ENCODE measurements at regions not wholly inside any gene's neighbourhood (a gene's known extent, or its start where the extent isn't known, plus 50 kb on each side); places are given as distances from the start of the nearest gene placed in this dataset.

DNA sequence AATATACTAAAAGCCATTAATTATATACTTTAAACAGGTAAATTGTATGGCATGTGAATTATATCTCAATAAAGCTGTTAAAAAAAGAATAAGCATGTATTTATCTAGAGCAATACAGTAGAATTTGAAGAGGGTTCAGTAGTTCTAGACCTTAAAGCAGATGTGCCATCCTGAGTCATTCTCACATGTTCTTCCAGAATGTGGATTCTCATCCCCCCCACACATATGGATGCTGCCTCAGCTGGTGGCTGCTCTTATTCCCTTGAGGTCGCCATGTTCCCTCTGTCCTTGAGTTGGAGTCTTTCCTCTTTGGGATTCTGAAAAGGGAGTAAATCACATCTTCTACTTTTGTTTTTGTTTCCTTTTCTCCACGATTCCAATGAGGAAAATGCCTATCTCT, 321.3 kb downstream of the AEBP2 start:
- no peak for TF ChIP-seq POLR2AphosphoS5 (IDR thresholded peaks at IDR 0.05; ENCODE audit: low read depth, low read length)
- TF ChIP-seq, protein P1, sequence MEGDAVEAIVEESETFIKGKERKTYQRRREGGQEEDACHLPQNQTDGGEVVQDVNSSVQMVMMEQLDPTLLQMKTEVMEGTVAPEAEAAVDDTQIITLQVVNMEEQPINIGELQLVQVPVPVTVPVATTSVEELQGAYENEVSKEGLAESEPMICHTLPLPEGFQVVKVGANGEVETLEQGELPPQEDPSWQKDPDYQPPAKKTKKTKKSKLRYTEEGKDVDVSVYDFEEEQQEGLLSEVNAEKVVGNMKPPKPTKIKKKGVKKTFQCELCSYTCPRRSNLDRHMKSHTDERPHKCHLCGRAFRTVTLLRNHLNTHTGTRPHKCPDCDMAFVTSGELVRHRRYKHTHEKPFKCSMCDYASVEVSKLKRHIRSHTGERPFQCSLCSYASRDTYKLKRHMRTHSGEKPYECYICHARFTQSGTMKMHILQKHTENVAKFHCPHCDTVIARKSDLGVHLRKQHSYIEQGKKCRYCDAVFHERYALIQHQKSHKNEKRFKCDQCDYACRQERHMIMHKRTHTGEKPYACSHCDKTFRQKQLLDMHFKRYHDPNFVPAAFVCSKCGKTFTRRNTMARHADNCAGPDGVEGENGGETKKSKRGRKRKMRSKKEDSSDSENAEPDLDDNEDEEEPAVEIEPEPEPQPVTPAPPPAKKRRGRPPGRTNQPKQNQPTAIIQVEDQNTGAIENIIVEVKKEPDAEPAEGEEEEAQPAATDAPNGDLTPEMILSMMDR (IDR thresholded peaks at IDR 0.05): no peak
